ENCODE measurements at regions not wholly inside any gene's neighbourhood (a gene's known extent, or its start where the extent isn't known, plus 50 kb on each side); places are given as distances from the start of the nearest gene placed in this dataset.
"Not testable (repeated sequence)": the region's sequence is repeated elsewhere in the genome, so short reads cannot be mapped to it uniquely, and the experiment has no call there.

DNA sequence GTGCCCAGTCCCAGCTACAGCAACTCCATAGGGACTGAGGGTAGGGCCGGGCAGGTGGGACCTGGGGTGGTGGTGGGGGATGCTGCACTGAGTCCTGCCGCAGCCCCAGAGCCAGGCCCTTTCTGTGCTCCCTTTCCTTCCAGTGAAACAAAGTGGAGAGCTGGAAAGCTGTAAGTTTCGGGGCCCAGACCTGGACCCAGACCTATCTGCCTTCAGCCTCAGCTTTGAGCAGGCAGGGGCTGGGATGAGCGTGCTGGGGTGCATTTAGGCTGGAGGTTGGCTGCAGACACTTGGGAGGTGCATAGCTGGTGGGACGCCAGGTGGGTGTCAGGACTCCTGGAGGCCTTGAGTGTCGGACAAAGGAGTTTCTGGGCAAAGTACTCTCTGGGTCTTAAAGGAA is 92.7 kb upstream of the C1orf174 start:
- DNase-seq, result no peak

DNA sequence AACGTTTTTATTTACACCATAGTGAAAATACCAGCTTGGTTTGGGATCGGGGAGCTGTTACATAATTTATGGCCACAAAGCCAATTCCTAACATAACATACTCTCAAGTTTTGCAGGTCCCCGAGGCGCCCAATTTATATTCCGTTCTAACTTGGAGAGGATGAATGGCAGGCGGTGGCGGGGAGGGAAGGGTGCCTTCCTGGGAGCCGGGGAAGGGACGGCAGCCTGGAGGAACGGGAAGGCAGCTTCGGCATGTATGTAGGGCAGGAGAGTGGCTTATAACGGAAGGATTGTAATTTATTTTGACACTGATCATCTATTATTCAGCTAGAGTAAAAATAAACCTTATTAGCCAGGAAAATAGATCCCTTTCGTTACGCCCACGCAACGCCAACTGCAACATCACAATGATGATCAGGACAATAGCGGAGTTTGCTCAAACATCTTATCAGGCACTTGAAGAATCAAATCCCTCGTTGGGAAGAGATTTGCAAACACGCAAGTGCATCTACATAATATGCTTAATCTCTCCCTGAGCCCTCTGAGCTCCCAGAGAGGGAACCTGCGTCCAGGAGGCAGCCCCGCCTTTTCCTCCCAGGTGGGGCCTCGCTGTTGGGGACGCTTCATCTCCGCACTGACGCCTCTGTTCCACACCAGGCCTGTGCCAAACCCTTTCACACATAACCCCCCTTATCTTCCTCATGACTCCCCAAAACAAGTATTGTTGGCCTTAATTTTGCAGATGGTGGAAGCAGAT is 93.7 kb upstream of the C1orf174 start:
- DNase-seq, result no peak

GRCh38 chr1:3995141-3995780 is 95.2 kb upstream of the C1orf174 start:
- no peak for DNase-seq

- DNase-seq, result no peak
These were observed 97.0 kb upstream of the C1orf174 start for GRCh38 chr1:3996846-3997705.

- DNase-seq, result no peak
These were observed 98.0 kb upstream of the C1orf174 start for GRCh38 chr1:3998086-3998485.

DNA sequence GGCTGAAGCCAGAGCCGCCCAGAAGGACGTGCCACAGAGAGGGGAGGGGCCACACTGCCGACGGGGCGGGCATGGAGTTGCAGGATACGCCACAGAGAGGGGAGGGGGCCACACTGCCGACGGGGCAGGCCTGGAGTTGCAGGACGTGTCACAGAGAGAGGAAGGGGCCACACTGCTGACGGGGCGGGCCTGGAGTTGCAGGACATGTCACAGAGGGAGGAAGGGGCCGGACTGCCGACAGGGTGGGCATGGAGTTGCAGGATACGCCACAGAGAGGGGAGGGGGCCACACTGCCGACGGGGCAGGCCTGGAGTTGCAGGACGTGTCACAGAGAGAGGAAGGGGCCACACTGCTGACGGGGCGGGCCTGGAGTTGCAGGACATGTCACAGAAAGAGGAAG is 99.4 kb upstream of the C1orf174 start:
- DNase-seq, result not testable (repeated sequence)

- DNase-seq, result no peak
These were observed 100.1 kb upstream of the C1orf174 start for GRCh38 chr1:3999941-4000735.

- DNase-seq, result no peak
These were observed 100.8 kb upstream of the C1orf174 start for GRCh38 chr1:4000811-4001251.

DNA sequence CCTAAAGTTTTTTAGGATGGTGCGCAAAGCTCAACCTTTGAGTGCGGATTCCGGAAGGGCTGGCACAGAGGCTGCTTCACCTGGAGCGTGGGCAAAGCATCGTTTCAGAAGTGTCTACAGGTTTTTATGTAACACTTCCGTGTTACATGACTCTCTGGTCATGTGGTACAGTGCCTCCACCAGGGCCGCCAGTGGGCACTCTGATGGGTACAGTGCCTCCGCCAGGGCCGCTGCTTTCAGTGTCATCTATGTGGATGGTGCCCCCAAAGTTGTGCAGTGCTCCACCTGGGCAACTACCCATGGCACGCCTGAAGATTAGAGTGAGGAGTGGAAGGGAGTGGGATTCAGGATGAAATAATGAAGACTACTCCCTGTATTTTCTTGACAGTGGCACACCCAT is 101.4 kb upstream of the C1orf174 start:
- DNase-seq, result no peak

DNA sequence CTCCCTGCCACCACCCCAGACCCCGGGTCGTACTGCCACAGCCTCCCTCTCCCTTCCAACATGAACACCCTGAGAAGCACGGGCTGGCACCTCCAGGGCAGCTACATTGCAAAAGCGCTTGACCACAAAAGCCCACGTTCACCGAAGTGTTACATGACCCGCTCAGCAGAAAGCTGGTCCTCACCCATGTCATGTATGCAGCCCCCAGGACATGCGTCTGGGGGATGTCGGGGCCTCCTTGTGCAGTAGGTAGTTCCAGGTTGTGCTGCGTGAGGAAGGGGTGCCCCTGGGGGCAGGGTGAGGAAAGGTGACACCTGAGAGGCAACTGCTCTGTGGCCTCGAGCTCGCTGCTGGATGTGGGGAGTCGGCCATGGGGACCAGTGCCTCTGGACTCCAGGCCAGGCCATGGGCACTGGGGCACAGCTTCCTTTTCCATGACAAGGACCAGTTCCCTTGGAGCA is 102.0 kb upstream of the C1orf174 start:
- no peak for DNase-seq

DNA sequence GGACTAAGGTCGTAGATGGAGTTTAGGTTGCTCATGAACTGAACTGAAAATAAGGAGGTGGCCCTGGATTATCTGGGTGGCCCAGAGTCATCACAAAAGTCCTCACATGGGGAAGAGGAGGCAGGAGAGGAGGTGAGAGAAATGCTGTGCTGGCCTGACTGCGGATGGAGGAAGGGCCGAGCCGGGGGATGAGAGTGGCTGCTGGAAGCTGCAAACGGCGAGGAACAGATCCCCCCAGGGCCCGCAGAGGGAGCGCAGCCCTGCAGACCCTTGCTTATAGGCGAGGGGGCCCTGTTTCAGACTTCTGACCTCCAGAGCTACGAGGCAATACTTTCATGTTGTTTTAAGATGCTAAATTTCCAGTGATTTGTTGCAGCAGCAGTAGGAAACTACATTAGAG is 102.7 kb upstream of the C1orf174 start:
- no peak for DNase-seq

DNA sequence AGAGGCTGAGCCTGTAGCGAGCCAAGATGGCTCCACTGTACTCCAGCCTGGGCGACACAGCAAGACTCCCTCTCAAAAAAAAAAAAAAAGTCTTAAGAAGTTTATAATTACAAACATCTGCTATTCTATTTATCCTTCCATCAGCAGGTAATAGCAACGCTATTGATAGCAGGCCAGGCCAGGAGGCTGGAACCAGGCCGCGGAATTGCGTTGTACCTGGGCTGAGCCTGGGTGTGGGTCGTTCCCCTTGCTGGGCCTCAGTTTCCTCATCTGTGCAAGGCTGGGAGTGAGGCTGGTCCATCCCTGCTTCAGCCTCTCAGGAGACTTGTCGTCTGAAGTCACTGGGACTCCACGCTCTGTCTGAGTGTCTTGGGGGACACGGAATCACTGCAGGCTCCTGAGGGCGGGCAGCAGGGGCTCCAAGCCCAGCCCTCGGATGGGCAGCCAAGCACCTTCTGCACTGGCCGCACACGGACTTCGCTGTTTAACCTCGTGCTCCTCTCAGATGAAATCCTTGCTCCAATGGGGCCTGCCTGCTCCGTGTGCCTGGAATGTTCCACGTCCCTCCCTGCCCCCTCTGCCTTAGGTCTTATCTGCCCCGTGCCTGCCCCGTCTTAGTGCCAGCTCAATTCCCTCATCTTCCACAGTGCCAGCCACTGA is 103.9 kb upstream of the C1orf174 start:
- no peak for DNase-seq

DNA sequence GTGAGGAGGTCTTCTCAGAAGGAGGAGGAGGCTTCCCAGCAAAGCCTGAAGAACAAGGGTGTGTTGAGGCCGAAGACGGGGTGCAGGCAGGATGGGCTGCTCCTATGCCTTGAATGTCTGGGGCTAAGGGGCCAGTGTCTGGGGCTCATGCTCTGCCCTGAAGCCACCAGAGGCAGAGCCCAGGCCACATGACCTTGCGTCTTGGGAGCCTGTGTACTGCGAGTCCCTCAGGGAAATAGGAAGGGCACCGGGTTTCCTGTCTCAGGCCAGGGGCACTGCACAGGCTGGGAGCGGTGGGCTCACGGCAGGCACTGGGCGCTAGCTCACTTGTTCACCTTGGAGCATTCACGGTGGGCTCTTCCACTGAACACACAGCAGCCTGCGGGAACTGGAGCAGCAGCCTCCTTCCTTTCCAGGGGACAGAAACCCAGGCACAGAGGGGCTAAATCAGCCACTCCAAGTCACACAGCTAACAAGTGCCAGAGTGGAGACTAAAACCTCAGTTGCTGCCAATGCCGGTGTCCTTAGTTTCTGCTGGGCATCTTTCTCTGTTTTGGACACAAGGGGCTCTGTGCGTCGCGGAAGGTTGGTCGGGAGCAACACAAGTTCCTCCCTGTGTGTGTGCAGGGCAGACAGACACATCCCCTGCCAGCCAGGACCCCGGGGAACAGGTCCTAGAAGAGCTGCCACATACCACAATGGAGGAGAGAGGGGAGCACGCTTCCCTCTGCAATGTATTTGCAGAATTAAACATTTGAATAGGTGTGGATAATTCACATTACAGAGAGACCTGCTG is 104.8 kb upstream of the C1orf174 start:
- DNase-seq, result no peak

DNA sequence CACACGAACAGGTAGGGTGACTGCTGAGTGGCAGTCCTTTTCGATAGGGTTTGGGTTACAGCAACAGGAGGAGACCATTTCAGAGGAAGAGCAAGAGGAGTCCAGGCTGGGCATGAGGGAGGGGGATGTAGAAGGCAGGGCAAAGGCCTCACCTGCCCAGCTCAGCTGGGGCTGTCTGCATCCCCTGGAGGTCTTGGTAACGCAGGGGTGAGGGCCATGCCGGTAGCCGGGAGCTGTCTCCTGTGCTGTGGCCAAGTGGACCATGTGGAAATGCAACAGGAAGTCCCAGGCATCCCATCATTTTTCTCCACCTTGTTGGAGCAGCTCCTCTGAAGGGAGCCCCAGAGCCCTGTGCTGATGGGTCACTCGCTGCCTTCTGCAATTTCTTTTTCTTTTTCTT is 105.4 kb upstream of the C1orf174 start:
- DNase-seq, result no peak

DNA sequence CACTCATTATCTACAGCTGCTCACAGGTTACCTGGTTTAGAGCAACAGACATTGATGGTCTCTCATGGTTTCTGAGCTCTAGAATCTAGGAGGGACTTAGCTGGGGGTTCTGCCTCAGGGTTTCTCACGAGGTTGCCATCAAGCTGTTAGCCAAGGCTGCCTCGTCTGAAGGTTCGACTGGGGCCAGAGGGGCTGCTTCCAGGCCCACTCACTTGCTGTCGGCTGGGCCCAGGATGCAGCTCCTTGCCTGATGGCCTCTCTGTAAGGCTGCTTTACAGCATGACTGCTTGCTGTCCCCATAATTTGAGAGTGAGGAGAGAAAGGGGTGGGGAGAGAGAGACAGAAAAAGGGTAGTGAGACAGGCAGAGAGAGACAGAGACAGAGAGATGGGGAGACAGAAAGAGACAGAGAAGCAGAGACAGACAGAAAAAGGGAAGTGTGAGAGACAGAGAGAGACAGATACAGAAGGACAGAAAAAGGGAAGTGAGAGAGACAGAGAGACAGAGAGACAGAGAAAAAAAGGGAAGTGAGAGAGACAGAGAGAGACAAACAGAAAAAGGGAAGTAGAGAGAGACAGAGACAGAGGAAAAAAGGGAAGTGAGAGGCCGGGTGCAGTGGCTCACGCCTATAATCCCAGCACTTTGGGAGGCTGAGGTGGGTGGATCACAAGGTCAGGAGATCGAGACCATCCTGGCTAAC is 106.8 kb upstream of the C1orf174 start:
- no peak for DNase-seq

GRCh38 chr1:4010284-4010683 is 110.2 kb upstream of the C1orf174 start:
- no peak for DNase-seq

GRCh38 chr1:4010814-4011605 is 110.9 kb upstream of the C1orf174 start:
- DNase-seq, result no peak

DNA sequence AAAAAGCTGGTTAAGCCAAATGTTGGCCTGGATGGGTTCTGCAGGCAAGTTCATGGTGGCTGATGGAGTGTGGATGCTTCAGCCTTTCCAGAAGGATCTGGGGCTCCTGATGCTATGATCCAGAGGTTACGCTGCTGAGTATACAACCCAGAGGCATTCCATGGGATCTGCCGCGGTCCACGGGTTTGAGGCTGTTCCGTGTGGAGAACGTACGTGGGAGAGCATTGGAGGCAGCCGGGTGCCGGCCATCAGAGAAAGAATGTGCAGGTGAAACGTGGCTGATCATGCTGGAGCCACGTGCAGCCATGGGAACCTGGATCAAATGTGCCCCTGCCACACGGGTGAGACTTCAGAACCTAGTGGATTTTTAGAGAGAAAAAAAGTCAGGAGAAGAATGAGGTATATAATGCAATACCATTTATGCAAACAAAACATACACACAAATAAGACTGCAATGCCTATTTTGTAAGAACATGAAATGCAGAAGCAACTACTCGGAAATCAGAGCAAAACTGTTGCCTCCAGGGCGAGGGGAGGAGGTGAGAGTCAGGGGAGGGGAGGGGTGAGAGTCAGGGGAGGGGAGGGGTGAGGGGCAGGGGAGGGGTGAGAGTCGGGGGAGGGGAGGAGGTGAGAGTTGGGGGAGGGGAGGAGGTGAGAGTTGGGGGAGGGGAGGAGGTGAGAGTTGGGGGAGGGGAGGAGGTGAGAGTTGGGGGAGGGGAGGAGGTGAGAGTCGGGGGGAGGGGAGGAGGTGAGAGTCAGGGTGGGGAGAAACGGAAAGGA is 116.5 kb upstream of the C1orf174 start:
- no peak for DNase-seq
